H1 (cell line): ENCODE measurements at regions not wholly inside any gene's neighbourhood (a gene's known extent, or its start where the extent isn't known, plus 50 kb on each side); places are given as distances from the start of the nearest gene placed in this dataset.

Experiments used
- CTCF ChIA-PET: fragments of 300-600 bp; sonication (Branson Sonifier 250); formaldehyde crosslinking; loops from one replicate; lab custom pipeline; 2021; ENCODE audit not compliant: partially characterized antibody; lab: Charles Lee
- POLR2A ChIA-PET: fragments of 300-600 bp; sonication (Branson Sonifier 250); formaldehyde crosslinking; loops from one replicate; lab custom pipeline; 2021; ENCODE audit warnings: inconsistent platforms; ENCODE audit not compliant: partially characterized antibody; lab: Charles Lee
- DNase-seq, 2 experiments: peaks; one replicate each; pipeline versions ENCODE4 v3.0.0 to v3.0.0-alpha.2; 2010 to 2022; ENCODE audit warnings: low spot score in 2 of 2, low read depth in 1 of 2, mixed read lengths in 1 of 2
- FAIRE-seq: peaks from 2 replicates; lab custom pipeline; 2011; peaks lifted over from hg19 to GRCh38; lab: Jason Lieb, UNC
- H2AFZ ChIP-seq: 2 replicates; pipeline ENCODE4 v1.8.1; 2012; ENCODE audit warnings: low read length, inconsistent platforms
- H2AK5ac ChIP-seq: 2 replicates; pipeline ENCODE4 v1.6.1; 2013; ENCODE audit warnings: low read depth, low read length
- H2BK120ac ChIP-seq: replicated peaks from 2 replicates; pipeline ENCODE3; 2013; ENCODE audit warnings: low read depth, low read length, inconsistent platforms
- H2BK12ac ChIP-seq: 2 replicates; pipeline ENCODE4 v1.6.1; 2013; ENCODE audit warnings: low read depth, low read length
- H2BK15ac ChIP-seq: 2 replicates; pipeline ENCODE4 v1.6.1; 2013; ENCODE audit warnings: low read length
- H2BK20ac ChIP-seq: 2 replicates; pipeline ENCODE4 v1.6.1; 2013; ENCODE audit warnings: low read length
- H2BK5ac ChIP-seq: 2 replicates; pipeline ENCODE4 v1.6.1; 2013; ENCODE audit warnings: low read depth, low read length
- H3K14ac ChIP-seq: 2 replicates; pipeline ENCODE4 v1.6.1; 2013; ENCODE audit warnings: inconsistent platforms; ENCODE audit not compliant: insufficient read length
- H3K18ac ChIP-seq: 2 replicates; pipeline ENCODE4 v1.6.1; 2013; ENCODE audit warnings: low read length; ENCODE audit errors: extremely low read depth
- H3K23ac ChIP-seq: 2 replicates; pipeline ENCODE4 v1.6.1; 2013; ENCODE audit warnings: inconsistent platforms; ENCODE audit not compliant: insufficient read length
- H3K23me2 ChIP-seq: 2 replicates; pipeline ENCODE4 v1.6.1; 2013; ENCODE audit warnings: low read depth, low read length
- H3K27ac ChIP-seq: 2 replicates; pipeline ENCODE4 v1.6.1; 2011; ENCODE audit warnings: low read depth, low read length, inconsistent platforms
- H3K27me3 ChIP-seq, 4 experiments: replicated peaks in 1 of 4; 1 replicate in 1 of 4; 2 replicates in 3 of 4; pipeline versions ENCODE4 v1.6.1 to v1.8.1; 2011 to 2013; ENCODE audit warnings: low read length in 3 of 4, mild to moderate bottlenecking in 3 of 4, inconsistent platforms in 2 of 4, mixed read lengths in 2 of 4, moderate library complexity in 1 of 4; ENCODE audit not compliant: control insufficient read depth in 3 of 4, insufficient read depth in 3 of 4; ENCODE audit errors: extremely low read depth in 1 of 4
- H3K36me3 ChIP-seq, 4 experiments: 2 replicates each; pipeline versions ENCODE4 v1.6.1 to v1.8.1; 2011 to 2013; ENCODE audit warnings: mild to moderate bottlenecking in 4 of 4, low read length in 3 of 4, moderate library complexity in 2 of 4, control low read depth in 1 of 4, inconsistent platforms in 1 of 4; ENCODE audit not compliant: insufficient read depth in 4 of 4, control insufficient read depth in 2 of 4
- H3K4ac ChIP-seq: replicated peaks from 2 replicates; pipeline ENCODE3; 2013; ENCODE audit warnings: low read length, low read depth, mixed read lengths, inconsistent platforms; ENCODE audit not compliant: insufficient read length
- H3K4me1 ChIP-seq, 4 experiments: replicated peaks in 1 of 4; 1 replicate in 1 of 4; 2 replicates in 3 of 4; pipeline versions ENCODE4 v1.6.1 to v1.8.1; 2011 to 2013; ENCODE audit warnings: low read length in 3 of 4, inconsistent platforms in 2 of 4, mixed read lengths in 1 of 4; ENCODE audit not compliant: insufficient read depth in 4 of 4, control insufficient read depth in 3 of 4
- H3K4me2 ChIP-seq, 2 experiments: 2 replicates each; pipeline versions ENCODE4 v1.6.1 to v1.8.1; 2011 to 2013; ENCODE audit warnings: low read depth in 2 of 2, low read length in 2 of 2, control low read depth in 1 of 2, inconsistent platforms in 1 of 2, mild to moderate bottlenecking in 1 of 2; ENCODE audit not compliant: insufficient read depth in 1 of 2
- H3K4me3 ChIP-seq, 4 experiments: fragments of 200-600, 300-600 bp in 1 of 4; sonication (generic), shearing (Covaris generic), sonication (Bioruptor Twin) in 1 of 4; 2 replicates each; pipeline versions ENCODE4 v1.5.1 to v1.8.1; 2011 to 2016; ENCODE audit warnings: low read length in 4 of 4, low read depth in 3 of 4, control low read depth in 2 of 4, inconsistent platforms in 2 of 4, mild to moderate bottlenecking in 2 of 4, mixed read lengths in 1 of 4, moderate library complexity in 1 of 4; ENCODE audit not compliant: insufficient read depth in 2 of 4; ENCODE audit errors: extremely low read depth in 1 of 4
- H3K56ac ChIP-seq: replicated peaks from 2 replicates; pipeline ENCODE3; 2013; ENCODE audit warnings: low read depth, mild to moderate bottlenecking, mixed read lengths, low read length, inconsistent platforms; ENCODE audit not compliant: insufficient read length
- H3K79me1 ChIP-seq: 2 replicates; pipeline ENCODE4 v1.6.1; 2013; ENCODE audit warnings: low read depth, low read length, control low read depth
- H3K79me2 ChIP-seq, 2 experiments: 2 replicates each; pipeline versions ENCODE4 v1.6.1 to v1.8.1; 2012 to 2013; ENCODE audit warnings: low read length in 2 of 2, mild to moderate bottlenecking in 2 of 2, inconsistent platforms in 1 of 2; ENCODE audit not compliant: insufficient read depth in 2 of 2, control insufficient read depth in 1 of 2
- H3K9ac ChIP-seq, 4 experiments: replicated peaks in 1 of 4; 1 replicate in 1 of 4; 2 replicates in 3 of 4; pipeline versions ENCODE4 v1.6.1 to v1.8.1; 2011 to 2013; ENCODE audit warnings: low read depth in 3 of 4, low read length in 3 of 4, control low read depth in 2 of 4, mild to moderate bottlenecking in 2 of 4, moderate library complexity in 2 of 4, inconsistent platforms in 1 of 4; ENCODE audit errors: extremely low read depth in 1 of 4
- H3K9me3 ChIP-seq, 2 experiments: 2 replicates each; pipeline versions ENCODE4 v1.6.1 to v1.8.1; 2012 to 2013; ENCODE audit warnings: mild to moderate bottlenecking in 2 of 2, moderate library complexity in 2 of 2, control low read depth in 1 of 2, inconsistent platforms in 1 of 2, low read depth in 1 of 2, low read length in 1 of 2, mixed read lengths in 1 of 2; ENCODE audit not compliant: insufficient read depth in 2 of 2
- H4K20me1 ChIP-seq, 2 experiments: replicated peaks in 1 of 2; 2 replicates each; pipeline versions ENCODE3 to v1.8.1; 2011 to 2013; ENCODE audit warnings: inconsistent platforms in 2 of 2, low read length in 2 of 2, mild to moderate bottlenecking in 1 of 2; ENCODE audit not compliant: insufficient read depth in 2 of 2, control insufficient read depth in 1 of 2
- H4K5ac ChIP-seq: 2 replicates; pipeline ENCODE4 v1.6.1; 2013; ENCODE audit warnings: low read length, low read depth, mixed read lengths, inconsistent platforms; ENCODE audit not compliant: insufficient read length
- H4K8ac ChIP-seq: 2 replicates; pipeline ENCODE4 v1.8.0; 2013; ENCODE audit warnings: mild to moderate bottlenecking, moderate library complexity, low read length, inconsistent platforms; ENCODE audit not compliant: insufficient read depth; ENCODE audit errors: extremely low read depth
- H4K91ac ChIP-seq: replicated peaks from 2 replicates; pipeline ENCODE3; 2013; ENCODE audit warnings: low read length, mixed read lengths, inconsistent platforms; ENCODE audit not compliant: insufficient read length
- E2F6 ChIP-seq: IDR thresholded peaks from 2 replicates; pipeline ENCODE4 v1.6.1; 2012; ENCODE audit warnings: inconsistent platforms
- EGR1 ChIP-seq: IDR thresholded peaks from 2 replicates; pipeline ENCODE4 v1.6.1; 2011; ENCODE audit warnings: low read depth, low read length, borderline replicate concordance
- JUN ChIP-seq: IDR thresholded peaks from 2 replicates; pipeline ENCODE4 v1.6.1; 2011; ENCODE audit warnings: low read depth, mild to moderate bottlenecking, improper control_type of control experiment, low read length
- SP4 ChIP-seq: IDR thresholded peaks from 2 replicates; pipeline ENCODE4 v1.6.1; 2012; ENCODE audit warnings: low read length, inconsistent platforms
- TBP ChIP-seq: IDR thresholded peaks from 2 replicates; pipeline ENCODE4 v1.6.1; 2011; ENCODE audit warnings: low read depth, low read length, improper control_type of control experiment
- TEAD4 ChIP-seq: IDR thresholded peaks from 2 replicates; pipeline ENCODE4 v1.6.1; 2012; ENCODE audit warnings: low read depth, low read length, inconsistent platforms, mixed read lengths
- WGBS, 2 experiments: shearing (Covaris generic) in 1 of 2; methylation state at CpG; one replicate each; pipeline versions ENCODE4 v1.1.6 to v1.1.7; 2013 to 2015; ENCODE audit warnings: low lambda C conversion rate in 2 of 2, mixed read lengths in 2 of 2, inconsistent platforms in 1 of 2, low coverage in 1 of 2, missing lambda C conversion rate in 1 of 2; ENCODE audit not compliant: insufficient replicate concordance in 2 of 2, insufficient coverage in 1 of 2, insufficient read length in 1 of 2; ENCODE audit errors: extremely low coverage in 1 of 2, missing lambda C conversion rate in 1 of 2; 5-methylcytosine and 5-hydroxymethylcytosine counted together

GRCh38 chr13:111636804-111637203, 316.4 kb downstream of the TEX29 start:
- Histone ChIP-seq H3K36me3 (no peaks in the 10 kb centered on the region), H3K4ac (no peak overlapping the region), H3K79me2 (no peaks in the 10 kb centered on the region), H4K91ac (peak overlapping the region; percentile 31), H3K18ac (no peak overlapping the region), H3K9me3 (no peaks in the 10 kb centered on the region), H4K20me1 (no peaks in the 10 kb centered on the region), H2BK15ac (peak overlapping the region; percentile 13; the same call in 1 of the 2 replicates), H3K9ac (no peak overlapping the region), H2BK5ac (no peak overlapping the region), H3K27ac (no peak overlapping the region), H3K14ac (no peak overlapping the region), H3K79me1 (no peaks in the 10 kb centered on the region), H3K4me2 (no peak overlapping the region), H2AK5ac (no peak overlapping the region), H2BK12ac (peak overlapping the region; percentile 71; the same call in 1 of the 2 replicates), H4K5ac (no peak overlapping the region), H2AFZ (no peak overlapping the region), H3K4me1 (peaks cover 5 to 28% (median 19%) of the 10 kb centered on the region in 4 experiments), H3K27me3 (no peaks in the 10 kb centered on the region; a peak in 1 of 7 replicates), H2BK20ac (0 out of 2 replicates have a peak overlapping the region, but pooled peaks have one; percentile 55), H3K4me3 (no peak overlapping the region), H3K23ac (no peak overlapping the region), H3K23me2 (no peaks in the 10 kb centered on the region), H3K56ac (no peak overlapping the region), H2BK120ac (no peak overlapping the region), H4K8ac (no peak overlapping the region)
- DNase-seq (no peak), FAIRE-seq (no peak)
- ChIA-PET CTCF (interaction anchor here (0.8 kb wide), 1 partner anchor 10 kb away, joined by 3 read pairs; no protein-coding TSS in a partner anchor), POLR2A (no interaction called here)
- TF ChIP-seq E2F6 (no peak), SP4 (no peak), TBP (no peak), JUN (no peak), TEAD4 (peak; percentile 69), EGR1 (no peak)
- 84% methylated on average over 11 of the region's 11 CpGs; no CpG with 5 or more reads in 1 of the 2 experiments for WGBS, 2 experiments
